ENCODE measurements at regions not wholly inside any gene's neighbourhood (a gene's known extent, or its start where the extent isn't known, plus 50 kb on each side); places are given as distances from the start of the nearest gene placed in this dataset.
"Not testable (repeated sequence)": the region's sequence is repeated elsewhere in the genome, so short reads cannot be mapped to it uniquely, and the experiment has no call there.

DNA sequence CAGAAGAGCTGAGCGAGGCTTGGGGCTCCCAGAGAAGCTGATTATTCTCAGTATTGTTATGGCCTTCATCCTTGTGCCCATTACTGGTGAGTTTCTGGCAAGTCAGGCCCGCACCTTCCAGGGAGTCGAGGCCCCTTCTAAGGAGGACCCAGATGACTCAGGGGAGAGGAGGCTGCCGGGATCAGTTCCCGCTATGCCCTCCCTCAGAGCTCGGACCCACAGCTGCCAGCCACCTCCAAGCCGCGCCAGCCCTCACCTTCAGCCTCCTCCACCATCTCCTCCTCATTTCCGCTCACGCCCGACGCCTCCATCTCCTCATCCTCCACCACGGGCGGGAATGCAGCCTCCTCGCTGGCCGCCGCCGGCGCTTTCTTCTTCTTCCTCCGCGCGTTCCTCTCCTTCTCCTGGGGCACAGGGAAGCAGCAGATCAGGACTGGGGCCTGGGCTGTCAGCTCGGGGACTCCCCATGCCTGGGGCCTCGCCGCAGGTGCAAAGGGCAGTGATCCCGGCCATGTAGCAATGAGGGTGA lies 83.2 kb downstream of the RFLNA start:
- no peak for DNase-seq

DNA sequence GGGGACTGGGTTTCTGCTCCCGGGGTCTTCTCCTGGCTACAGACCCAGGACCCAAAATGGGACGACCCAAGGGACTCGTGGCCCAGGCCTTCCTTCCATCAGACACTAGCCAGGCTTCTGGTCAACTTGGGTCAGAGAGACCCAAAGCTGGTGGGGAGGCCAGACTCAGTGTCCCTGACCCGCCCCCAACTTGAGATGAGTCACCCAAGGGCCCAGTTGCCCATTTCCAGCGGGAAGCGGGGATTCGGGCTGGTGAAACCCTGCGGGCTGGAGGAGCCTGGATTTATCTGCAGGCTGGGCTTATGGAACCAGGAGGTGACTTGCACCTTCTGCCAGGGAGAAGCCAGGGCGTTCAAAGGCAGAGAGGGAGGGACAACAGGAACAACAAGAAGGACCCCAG lies 81.5 kb downstream of the RFLNA start:
- DNase-seq, result no peak

DNA sequence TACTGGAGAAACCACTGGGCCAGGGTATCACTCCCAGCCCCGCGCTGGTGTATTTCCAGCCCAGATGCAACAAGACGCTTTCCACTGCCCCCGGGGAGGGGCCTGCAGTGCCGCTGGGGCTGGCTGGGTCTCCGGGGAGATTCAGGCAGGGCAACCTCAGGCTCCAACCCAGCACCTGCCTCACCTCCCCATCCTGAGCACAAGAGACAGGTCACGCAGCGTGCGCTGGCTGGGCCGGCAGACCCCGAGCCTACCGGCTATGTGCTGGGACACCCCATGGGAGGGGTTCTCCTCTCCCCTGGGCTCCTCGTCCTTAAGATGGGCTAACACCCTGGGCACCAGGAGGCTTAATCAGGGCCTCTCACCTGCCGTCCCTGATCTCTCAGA lies 80.9 kb downstream of the RFLNA start:
- DNase-seq, result no peak

DNA sequence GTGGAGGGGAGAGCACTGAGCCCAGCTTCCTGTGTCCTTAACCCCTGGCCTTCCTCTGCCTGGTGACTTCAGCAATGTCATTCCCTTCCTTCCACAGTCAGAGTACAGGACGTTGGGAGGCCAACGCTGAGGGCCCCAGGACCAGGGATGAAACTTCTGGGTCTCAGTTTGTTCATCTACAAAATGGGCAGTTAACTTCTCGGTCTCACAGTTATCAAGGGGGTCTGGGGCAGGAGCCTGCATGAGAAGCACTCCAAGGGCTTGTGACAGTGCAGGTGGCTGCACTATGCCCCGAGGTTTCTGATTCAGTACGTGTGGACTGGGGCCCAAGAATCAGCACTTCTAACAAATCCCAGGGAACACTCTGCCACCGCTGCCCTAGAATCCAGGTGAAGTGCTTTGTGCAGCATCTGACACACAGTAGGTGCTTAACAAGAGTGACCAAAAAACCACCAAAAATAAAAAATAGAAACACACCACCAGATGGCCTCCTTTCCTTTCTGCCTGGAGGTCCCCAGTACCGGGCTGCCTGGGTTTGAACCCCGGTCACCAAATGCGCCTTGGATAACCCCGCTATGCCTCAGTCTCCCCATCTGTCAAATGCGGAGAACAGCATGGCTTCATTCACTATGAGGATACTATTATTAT lies 80.4 kb downstream of the RFLNA start:
- no peak for DNase-seq

DNA sequence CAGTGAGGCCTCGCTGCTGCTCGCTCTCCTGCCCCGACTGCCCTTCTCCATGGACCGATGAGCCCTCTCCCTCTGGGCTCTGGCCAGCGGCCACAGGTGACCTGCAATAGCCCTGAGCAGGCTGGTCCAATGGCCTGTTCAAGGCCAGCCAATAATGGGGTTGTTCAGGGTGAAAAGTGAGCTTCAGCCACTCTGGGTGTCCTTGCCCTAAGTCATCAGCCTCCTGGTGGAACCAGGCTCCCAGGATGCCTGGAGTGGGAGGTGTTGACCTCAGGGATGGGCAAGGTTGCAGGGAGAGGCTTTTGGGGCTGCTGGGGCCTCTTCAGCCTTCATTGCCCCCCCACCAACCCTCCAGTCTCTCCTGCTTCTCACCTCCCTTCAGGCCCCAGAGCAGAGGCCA lies 79.7 kb downstream of the RFLNA start:
- DNase-seq, result no peak

DNA sequence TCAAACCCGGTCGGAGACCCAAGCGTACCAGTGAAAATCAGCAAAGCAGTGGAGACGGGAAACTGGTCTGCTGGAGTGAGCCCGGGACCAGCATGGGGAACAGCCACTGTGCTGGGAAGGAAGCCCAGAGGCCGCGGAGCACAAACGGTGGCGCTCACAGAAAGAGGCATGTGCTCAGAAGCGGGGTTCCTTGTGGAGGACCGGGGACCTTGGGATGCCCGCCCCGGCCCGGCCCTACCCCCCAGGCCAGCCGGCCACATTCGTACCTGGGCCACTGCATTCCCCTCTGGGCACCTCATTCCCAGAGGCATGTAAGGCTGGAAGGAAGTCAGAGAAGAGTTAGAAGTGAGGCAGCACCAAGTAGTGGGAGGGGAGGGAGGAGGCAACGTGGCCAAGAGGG lies 79.3 kb downstream of the RFLNA start:
- no peak for DNase-seq

DNA sequence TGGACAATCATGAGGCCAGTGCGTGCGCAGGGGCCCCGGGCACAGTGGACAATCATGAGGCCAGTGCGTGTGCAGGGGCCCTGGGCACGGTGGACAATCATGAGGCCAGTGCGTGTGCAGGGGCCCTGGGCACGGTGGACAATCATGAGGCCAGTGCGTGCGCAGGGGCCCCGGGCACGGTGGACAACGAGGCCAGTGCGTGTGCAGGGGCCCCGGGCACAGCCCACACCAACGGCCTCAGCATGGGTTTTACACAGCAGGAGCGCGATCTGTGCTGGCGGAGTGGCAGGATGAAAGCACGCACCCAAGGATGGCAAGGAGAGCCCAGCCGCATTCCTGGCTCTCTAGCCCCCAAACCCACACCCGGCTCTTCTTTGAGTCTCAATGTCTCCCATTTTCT lies 78.8 kb downstream of the RFLNA start:
- not testable (repeated sequence) for DNase-seq

DNA sequence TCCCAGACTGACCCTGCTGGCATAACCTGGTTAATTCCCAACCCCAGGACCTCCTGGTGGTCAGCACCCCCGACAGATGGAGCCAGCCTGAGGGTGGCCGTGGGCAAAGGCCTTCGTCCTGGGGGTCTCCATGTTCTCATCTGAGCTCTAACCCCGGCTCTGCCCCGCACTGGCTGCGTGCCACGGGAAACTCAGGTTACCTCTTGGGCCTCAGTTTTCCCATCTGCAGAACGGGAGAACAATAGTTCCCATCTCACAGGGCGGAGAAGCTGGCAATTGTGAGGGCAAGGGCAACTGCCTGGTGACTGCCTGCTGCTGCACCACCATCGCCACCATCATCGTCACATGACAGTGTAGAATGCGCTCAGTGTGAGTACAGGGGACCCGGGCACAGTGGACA lies 77.9 kb downstream of the RFLNA start:
- DNase-seq, result no peak

DNA sequence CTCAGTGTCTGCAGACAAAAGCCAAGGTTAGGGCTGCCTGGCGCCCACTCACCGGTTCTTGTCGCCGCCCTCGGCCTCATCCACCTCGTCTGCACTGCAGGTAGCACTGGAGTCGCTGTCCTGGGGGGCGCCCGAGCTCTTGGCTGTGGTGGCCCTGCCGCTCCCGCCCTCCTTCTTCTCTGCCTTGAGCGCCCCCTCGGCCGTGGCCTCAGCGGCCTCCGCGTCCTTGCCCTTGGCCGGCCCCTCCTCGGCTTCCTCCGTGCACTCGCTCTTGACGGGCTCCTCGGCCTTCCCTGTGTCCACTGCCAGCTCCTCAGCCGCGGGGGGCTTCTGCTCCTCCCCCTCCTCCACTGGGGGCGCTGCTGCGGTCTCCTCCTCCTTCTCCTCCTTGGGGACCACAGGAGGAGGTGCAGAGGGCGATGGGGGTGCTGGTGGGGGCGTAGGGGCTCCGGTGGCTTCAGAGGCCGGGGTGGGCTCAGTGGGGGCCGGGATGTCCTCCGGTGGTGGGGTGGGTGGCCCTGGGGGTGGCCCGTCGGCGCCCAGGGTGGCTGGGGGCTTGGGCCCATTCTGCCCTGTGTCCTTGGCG lies 77.2 kb downstream of the RFLNA start:
- DNase-seq, result no peak

DNA sequence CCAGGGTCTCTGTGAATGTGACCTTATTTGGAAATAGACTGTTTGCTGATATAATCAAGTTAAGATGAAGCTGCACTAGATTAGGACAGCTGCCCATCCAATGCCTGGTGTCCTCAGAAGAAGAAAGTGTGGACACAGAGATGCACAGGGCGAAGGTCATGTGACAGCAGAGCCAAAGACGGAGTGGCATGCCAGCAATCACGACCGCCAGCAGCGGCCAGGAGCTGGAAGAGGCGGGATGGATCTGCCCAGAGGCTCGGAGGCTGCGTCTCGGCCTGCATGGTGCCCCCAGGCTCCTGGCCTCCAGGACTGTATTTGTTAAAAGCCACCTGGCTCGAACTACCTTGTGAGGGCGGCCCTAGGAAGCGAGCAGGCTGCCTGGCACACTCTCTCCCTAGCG lies 76.5 kb downstream of the RFLNA start:
- no peak for DNase-seq

DNA sequence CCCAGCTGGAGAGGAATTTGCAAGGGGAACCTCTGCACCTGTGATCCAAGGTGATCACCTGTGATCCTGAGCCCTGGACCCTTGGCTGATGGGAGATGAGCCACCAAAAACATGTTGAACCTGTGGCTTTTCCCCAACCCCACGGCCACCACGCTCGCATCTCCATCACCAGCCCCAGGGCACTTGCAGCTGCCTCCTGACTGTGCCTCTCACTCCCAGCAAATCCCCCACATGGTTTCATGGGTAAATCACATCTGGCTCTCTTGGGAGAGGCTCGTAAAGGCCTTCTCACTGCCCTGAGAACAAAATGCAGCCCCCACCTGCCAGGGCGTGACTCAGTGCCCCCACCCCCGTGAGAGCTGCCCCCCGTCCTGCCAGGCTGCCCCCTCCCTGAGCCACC lies 76.0 kb downstream of the RFLNA start:
- no peak for DNase-seq

DNA sequence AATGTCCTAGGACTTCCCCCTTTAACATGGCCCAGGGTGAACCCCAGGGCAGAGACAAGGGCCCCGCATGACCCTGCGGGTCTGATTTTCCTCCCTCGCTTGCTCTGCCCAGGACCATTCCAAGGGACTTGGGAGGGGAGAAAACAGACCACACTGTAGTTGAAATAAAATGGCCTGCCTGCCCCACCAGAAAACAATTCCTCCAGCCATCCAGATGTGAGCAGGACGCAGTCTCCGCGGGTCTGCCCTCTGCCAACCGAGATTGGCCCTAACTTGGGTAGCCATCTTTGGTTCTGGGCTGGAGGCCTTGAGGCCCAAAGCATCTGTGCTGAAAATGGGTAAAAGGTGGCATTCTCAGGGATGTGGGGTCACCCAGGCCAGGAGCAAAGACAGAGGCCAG lies 75.5 kb downstream of the RFLNA start:
- DNase-seq, result no peak

DNA sequence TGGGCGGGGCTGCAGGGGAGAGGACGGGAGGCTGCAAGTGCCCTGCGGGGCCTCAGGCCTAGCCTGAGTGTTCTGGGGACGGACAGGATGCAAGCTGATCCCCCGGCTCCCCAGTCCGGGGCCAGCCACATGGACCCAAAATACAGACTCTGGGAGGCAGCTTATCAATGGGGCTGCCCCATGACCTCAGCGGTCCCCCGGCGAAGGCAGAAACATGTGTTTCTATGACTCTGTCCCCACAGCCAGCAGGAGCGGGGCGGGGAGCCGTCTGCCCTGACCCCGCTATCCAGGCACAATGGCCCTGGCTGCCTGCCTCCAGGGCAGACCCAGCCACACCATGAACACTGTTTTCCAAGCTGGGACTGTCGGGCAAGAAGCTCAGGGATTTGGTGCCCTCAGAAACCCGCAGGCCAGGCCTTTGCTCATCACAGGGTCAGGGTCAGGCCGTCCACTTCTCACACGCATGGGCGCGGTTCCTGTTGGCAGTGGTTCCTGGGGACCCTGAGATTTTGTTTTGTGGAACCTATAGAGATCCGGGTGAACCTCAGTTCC lies 75.0 kb downstream of the RFLNA start:
- no peak for DNase-seq

DNA sequence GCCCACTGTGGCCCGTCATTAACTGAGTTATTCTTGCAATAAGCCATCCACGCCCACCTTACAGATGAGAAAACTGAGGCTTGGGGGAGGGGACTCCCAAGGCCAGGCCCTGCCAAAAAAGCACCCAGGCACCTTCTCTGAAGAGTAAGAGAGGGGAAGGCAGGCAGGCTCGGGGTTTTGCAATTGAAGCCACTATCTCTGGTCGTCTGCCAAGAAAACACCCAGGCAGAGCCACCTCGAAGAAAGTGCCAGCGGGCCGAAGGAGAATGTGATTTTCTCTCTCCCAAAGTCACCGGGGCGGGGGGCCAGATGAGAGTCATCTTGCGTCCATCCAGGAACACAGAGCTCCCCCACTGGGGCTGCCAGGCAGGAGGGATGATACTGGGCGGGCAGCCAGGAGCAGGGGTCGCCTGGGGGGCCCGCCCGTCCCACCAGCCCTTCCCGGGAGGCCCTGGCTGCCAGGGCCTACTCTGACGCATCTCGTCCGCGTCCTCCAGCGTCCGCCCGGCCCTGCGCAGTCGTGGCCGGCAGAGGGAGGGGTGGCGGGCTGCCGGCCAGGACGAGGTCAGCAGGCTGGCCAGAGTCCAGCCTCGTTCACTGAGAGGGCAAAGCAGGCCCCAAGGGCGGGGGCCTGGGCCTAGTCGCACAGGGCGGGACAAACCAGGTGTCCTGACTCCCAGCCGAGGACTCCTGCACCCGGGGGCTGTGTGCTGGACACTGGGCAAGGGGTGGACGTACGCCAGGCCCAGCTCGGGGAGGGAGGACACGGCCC lies 74.3 kb downstream of the RFLNA start:
- DNase-seq, result no peak

DNA sequence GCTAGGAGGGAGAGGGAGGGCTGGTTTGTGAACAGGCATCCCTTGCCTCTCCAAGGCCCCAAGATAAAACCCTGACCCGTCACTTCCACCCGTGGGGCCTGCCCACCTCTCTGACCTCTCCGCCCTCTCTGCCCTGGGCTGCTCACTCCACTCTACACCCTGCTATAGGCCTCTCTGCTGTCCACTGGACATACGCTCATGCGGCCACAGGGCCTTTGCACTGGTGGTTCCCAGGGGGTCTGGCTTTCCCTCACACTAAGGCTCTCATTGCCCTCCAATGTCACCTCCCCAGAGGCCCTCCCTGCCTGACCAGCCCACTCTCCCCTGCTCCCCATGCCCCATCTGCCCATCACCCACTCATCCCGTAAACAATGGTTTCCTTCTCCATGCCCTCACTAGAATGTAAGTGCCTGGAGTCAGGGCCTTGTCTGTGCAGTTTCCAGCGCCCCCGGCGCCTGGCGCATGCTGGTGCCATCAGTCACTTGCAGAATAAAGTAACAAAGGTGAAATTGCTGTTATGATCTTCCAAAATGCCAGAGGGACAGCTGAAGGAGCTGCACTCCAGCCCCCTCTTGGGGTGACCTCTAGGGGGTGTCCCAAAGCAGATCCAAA lies 73.6 kb downstream of the RFLNA start:
- no peak for DNase-seq

DNA sequence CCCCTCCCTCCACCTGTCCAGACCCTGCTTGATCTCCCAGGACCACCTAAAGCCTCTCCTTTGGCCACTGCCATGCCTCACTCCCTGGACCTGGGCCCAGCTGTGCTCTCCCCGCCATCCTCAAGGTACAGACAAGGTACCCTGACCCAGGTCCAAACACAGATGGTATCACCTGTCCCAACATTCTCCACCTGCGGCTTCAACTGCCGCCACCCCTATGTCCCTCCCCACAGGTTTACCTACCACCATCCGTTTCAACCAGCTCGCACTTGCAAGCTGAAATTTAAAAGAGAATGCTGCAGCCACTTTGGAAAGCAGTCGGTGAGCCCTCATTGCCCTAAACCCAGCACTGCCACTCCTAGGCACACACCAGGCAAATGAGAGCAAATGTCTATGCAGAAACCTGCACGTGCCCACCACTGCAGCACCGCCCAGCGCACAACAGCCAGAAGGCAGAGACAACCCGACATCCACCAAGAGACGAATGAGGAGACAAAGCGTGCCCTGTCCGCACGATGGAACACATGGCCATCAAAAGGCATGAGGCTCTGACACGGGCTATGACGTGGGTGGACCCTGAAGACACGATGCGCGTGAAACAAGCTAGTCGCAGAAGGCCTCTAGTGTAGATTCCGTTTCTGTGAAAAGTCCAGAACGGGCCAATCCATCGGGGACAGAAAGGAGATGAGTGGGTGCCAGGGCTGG lies 71.0 kb downstream of the RFLNA start:
- no peak for DNase-seq

Data from NCI-H774 (cell line).